ENCODE measurements at regions not wholly inside any gene's neighbourhood (a gene's known extent, or its start where the extent isn't known, plus 50 kb on each side); places are given as distances from the start of the nearest gene placed in this dataset.

- no peak for TF ChIP-seq PATZ1 (CRISPR knock-in tag; IDR thresholded peaks at IDR 0.05; ENCODE audit: borderline replicate concordance)
- TF ChIP-seq ESRRG (CRISPR knock-in tag; IDR thresholded peaks at IDR 0.05): no peak
- TF ChIP-seq CSDC2 (CRISPR knock-in tag; IDR thresholded peaks at IDR 0.05): no peak
- no peak for TF ChIP-seq ZNF565 (CRISPR knock-in tag; conservative IDR thresholded peaks at IDR 0.05; ENCODE audit: low read depth)
Measured at GRCh38 chr9:75651709-75652108, 238.8 kb upstream of the PCSK5 start (continued).

DNA sequence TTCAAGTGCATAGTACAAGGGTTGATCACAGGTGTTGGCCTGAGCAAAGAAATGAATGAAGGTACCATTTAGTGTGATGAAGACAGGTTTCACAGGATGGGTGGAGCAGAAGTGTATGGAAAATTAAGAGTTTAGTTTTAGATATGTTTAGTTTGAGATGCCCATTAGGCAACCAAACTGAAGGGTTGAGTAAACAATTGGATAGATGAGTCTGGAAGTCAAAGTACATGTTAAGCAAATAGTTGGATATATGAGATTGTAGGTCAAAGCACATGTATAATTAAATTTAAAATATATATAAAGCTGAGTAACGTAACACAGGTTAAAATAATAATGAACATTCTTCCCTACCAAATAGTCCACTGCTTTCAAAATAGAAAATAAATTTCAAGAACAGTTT is 237.1 kb upstream of the PCSK5 start:
- TF ChIP-seq, protein P1, sequence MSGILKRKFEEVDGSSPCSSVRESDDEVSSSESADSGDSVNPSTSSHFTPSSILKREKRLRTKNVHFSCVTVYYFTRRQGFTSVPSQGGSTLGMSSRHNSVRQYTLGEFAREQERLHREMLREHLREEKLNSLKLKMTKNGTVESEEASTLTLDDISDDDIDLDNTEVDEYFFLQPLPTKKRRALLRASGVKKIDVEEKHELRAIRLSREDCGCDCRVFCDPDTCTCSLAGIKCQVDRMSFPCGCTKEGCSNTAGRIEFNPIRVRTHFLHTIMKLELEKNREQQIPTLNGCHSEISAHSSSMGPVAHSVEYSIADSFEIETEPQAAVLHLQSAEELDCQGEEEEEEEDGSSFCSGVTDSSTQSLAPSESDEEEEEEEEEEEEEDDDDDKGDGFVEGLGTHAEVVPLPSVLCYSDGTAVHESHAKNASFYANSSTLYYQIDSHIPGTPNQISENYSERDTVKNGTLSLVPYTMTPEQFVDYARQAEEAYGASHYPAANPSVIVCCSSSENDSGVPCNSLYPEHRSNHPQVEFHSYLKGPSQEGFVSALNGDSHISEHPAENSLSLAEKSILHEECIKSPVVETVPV (CRISPR knock-in tag; IDR thresholded peaks at IDR 0.05): no peak
- TF ChIP-seq CREB5 (CRISPR knock-in tag; IDR thresholded peaks at IDR 0.05; ENCODE audit: low read depth): no peak
- TF ChIP-seq TCF4 (CRISPR knock-in tag; IDR thresholded peaks at IDR 0.05; ENCODE audit: borderline replicate concordance): no peak
- TF ChIP-seq ZNF8 (CRISPR knock-in tag; IDR thresholded peaks at IDR 0.05): no peak
- TF ChIP-seq ZNF70 (CRISPR knock-in tag; IDR thresholded peaks at IDR 0.05): no peak
- TF ChIP-seq PPARA (CRISPR knock-in tag; IDR thresholded peaks at IDR 0.05; ENCODE audit: borderline replicate concordance): no peak
- no peak for TF ChIP-seq CSDC2 (CRISPR knock-in tag; IDR thresholded peaks at IDR 0.05)
- TF ChIP-seq OSR1 (CRISPR knock-in tag; IDR thresholded peaks at IDR 0.05): no peak
- TF ChIP-seq ESRRG (CRISPR knock-in tag; IDR thresholded peaks at IDR 0.05): no peak
- no peak for TF ChIP-seq ZC3H10 (CRISPR knock-in tag; IDR thresholded peaks at IDR 0.05)
- no peak for TF ChIP-seq ISL1 (CRISPR knock-in tag; IDR thresholded peaks at IDR 0.05)
- TF ChIP-seq SNAI2 (CRISPR knock-in tag; IDR thresholded peaks at IDR 0.05): no peak
- TF ChIP-seq PATZ1 (CRISPR knock-in tag; IDR thresholded peaks at IDR 0.05; ENCODE audit: borderline replicate concordance): no peak
- no peak for TF ChIP-seq RARB (CRISPR knock-in tag; IDR thresholded peaks at IDR 0.05)
- no peak for ATAC-seq

DNA sequence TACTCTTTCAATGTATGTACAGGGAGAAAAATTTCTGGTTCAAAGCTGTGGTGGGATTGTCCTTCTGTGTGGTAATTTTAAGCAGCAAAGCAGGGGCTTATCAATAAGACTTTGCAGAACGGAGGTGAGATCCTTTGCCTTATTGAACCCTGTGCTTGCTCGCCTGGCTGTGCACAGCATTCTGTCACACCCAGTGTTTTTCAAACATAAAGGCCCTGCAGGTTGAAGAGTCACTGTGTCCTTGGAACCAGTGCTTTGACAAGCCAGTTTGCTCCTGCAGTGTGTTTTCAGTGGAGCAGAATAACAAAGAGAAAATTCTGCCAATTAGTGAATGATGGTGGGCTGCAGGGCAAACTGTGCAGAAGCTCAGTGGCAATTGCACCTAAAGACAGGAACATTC is 236.7 kb upstream of the PCSK5 start:
- no peak for ATAC-seq
- no peak for TF ChIP-seq RARB (CRISPR knock-in tag; IDR thresholded peaks at IDR 0.05)
- TF ChIP-seq ESRRG (CRISPR knock-in tag; IDR thresholded peaks at IDR 0.05): no peak
- no peak for TF ChIP-seq ZC3H10 (CRISPR knock-in tag; IDR thresholded peaks at IDR 0.05)
- TF ChIP-seq ISL1 (CRISPR knock-in tag; IDR thresholded peaks at IDR 0.05): no peak
- TF ChIP-seq, protein P2, sequence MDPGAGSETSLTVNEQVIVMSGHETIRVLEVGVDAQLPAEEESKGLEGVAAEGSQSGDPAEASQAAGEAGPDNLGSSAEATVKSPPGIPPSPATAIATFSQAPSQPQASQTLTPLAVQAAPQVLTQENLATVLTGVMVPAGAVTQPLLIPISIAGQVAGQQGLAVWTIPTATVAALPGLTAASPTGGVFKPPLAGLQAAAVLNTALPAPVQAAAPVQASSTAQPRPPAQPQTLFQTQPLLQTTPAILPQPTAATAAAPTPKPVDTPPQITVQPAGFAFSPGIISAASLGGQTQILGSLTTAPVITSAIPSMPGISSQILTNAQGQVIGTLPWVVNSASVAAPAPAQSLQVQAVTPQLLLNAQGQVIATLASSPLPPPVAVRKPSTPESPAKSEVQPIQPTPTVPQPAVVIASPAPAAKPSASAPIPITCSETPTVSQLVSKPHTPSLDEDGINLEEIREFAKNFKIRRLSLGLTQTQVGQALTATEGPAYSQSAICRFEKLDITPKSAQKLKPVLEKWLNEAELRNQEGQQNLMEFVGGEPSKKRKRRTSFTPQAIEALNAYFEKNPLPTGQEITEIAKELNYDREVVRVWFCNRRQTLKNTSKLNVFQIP (CRISPR knock-in tag; IDR thresholded peaks at IDR 0.05; ENCODE audit: borderline replicate concordance, low read depth): no peak
- no peak for TF ChIP-seq CREB5 (CRISPR knock-in tag; IDR thresholded peaks at IDR 0.05; ENCODE audit: low read depth)
- TF ChIP-seq BACH2 (CRISPR knock-in tag; IDR thresholded peaks at IDR 0.05; ENCODE audit: borderline replicate concordance): no peak
- no peak for TF ChIP-seq CSDC2 (CRISPR knock-in tag; IDR thresholded peaks at IDR 0.05)
- no peak for TF ChIP-seq PATZ1 (CRISPR knock-in tag; IDR thresholded peaks at IDR 0.05; ENCODE audit: borderline replicate concordance)
- TF ChIP-seq TCF4 (CRISPR knock-in tag; IDR thresholded peaks at IDR 0.05; ENCODE audit: borderline replicate concordance): no peak
- no peak for TF ChIP-seq PPARA (CRISPR knock-in tag; IDR thresholded peaks at IDR 0.05; ENCODE audit: borderline replicate concordance)
- TF ChIP-seq, protein P1 (CRISPR knock-in tag; IDR thresholded peaks at IDR 0.05): no peak
- no peak for TF ChIP-seq TSHZ2 (CRISPR knock-in tag; IDR thresholded peaks at IDR 0.05)
- no peak for TF ChIP-seq ARNTL (CRISPR knock-in tag; IDR thresholded peaks at IDR 0.05; ENCODE audit: borderline replicate concordance, low read depth)
- TF ChIP-seq ZFP30 (CRISPR knock-in tag; IDR thresholded peaks at IDR 0.05): no peak
- TF ChIP-seq SNAI2 (CRISPR knock-in tag; IDR thresholded peaks at IDR 0.05): no peak

Data from SK-N-SH treated with all-trans-retinoic acid at 6 μM for 48 hours (cell line).